SK-N-SH treated with all-trans-retinoic acid at 6 μM for 48 hours (cell line): ENCODE measurements at regions not wholly inside any gene's neighbourhood (a gene's known extent, or its start where the extent isn't known, plus 50 kb on each side); places are given as distances from the start of the nearest gene placed in this dataset.

Source experiments
- ARNTL ChIP-seq: fragments of 450-650 bp; formaldehyde crosslinking; IDR thresholded peaks from 2 replicates; pipeline ENCODE4 v1.5.0; 2020; ENCODE audit warnings: low read depth, mild to moderate bottlenecking, moderate library complexity, borderline replicate concordance
- BACH2 ChIP-seq: fragments of 250-450 bp; sonication (Bioruptor Pico); IDR thresholded peaks from 2 replicates; pipeline ENCODE4 v1.9.0; 2021; ENCODE audit warnings: mild to moderate bottlenecking, borderline replicate concordance
- OSR1 ChIP-seq: fragments of 250-450 bp; sonication (Bioruptor Pico); IDR thresholded peaks from 2 replicates; pipeline ENCODE4 v1.8.0; 2022; ENCODE audit warnings: moderate library complexity, mild to moderate bottlenecking, inconsistent platforms
- POU6F1 ChIP-seq: fragments of 250-450 bp; sonication (Bioruptor Pico); IDR thresholded peaks from 2 replicates; pipeline ENCODE4 v1.8.0; 2021; ENCODE audit warnings: low read depth, mild to moderate bottlenecking, moderate library complexity, borderline replicate concordance
- RARB ChIP-seq: fragments of 250-450 bp; sonication (Bioruptor Pico); IDR thresholded peaks from 2 replicates; pipeline ENCODE4 v1.8.0; 2021; ENCODE audit warnings: mild to moderate bottlenecking, moderate library complexity
- TOX ChIP-seq: fragments of 250-450 bp; sonication (Bioruptor Pico); IDR thresholded peaks from 2 replicates; pipeline ENCODE4 v1.8.0; 2021; ENCODE audit warnings: mild to moderate bottlenecking, moderate library complexity, borderline replicate concordance
- ZC3H10 ChIP-seq: fragments of 250-450 bp; sonication (Bioruptor Pico); IDR thresholded peaks from 2 replicates; pipeline ENCODE4 v1.5.1; 2021; ENCODE audit warnings: mild to moderate bottlenecking, moderate library complexity
- ZFP30 ChIP-seq: fragments of 450-650 bp; formaldehyde crosslinking; IDR thresholded peaks from 2 replicates; pipeline ENCODE4 v1.5.0; 2022; ENCODE audit warnings: mild to moderate bottlenecking, moderate library complexity

GRCh38 chr9:115386963-115387770 lies 269.2 kb upstream of the TNC start:
- no peak for TF ChIP-seq RARB (CRISPR knock-in tag)
- TF ChIP-seq BACH2 (CRISPR knock-in tag) = no peak
- TF ChIP-seq POU6F1 (CRISPR knock-in tag) = no peak
- TF ChIP-seq ZC3H10 (CRISPR knock-in tag) = no peak
- TF ChIP-seq TOX = no peak
- TF ChIP-seq ZFP30 (CRISPR knock-in tag) = no peak
- TF ChIP-seq OSR1 = no peak
- no peak for TF ChIP-seq ARNTL (CRISPR knock-in tag)
